ENCODE measurements at regions not wholly inside any gene's neighbourhood (a gene's known extent, or its start where the extent isn't known, plus 50 kb on each side); places are given as distances from the start of the nearest gene placed in this dataset.

GRCh38 chr4:54543088-54543795 is 114.5 kb upstream of the KIT start:
- no peak for TF ChIP-seq CTCF (IDR thresholded peaks at IDR 0.05)
- TF ChIP-seq POLR2A (IDR thresholded peaks at IDR 0.05): no peak

Data from transverse colon (tissue), 3 donors.